GM12891 (cell line): ENCODE measurements at regions not wholly inside any gene's neighbourhood (a gene's known extent, or its start where the extent isn't known, plus 50 kb on each side); places are given as distances from the start of the nearest gene placed in this dataset.

Experiments used
- POLR2A ChIP-seq: IDR thresholded peaks from 2 replicates; pipeline ENCODE4 v1.6.1; 2011; ENCODE audit warnings: low read depth, low read length, control low read depth
- POLR2AphosphoS5 ChIP-seq: IDR thresholded peaks from 2 replicates; pipeline ENCODE4 v1.6.1; 2011; ENCODE audit warnings: low read depth, low read length, control low read depth

DNA sequence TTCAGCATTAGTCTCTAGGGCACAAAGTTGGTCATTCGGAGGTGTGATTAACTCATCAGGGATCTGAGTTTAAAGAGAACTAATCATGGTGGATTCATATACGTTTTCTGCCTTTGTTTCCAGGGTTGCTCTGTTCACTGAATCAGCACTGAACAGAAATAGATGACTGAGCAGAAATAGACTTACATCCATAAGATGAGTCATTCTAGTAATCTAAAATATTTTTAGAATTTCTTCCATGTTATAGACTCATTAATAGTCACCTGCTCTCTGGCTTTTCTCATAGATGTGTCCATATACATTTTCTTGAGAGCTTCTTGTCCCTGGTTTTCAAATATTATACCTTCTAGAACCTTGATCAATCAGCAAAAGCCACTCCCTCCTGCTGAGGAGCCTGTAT, 837.6 kb upstream of the DPPA4 start:
- TF ChIP-seq POLR2A (no peak), POLR2AphosphoS5 (no peak)
